Left kidney (tissue), 1 donor: ENCODE measurements at regions not wholly inside any gene's neighbourhood (a gene's known extent, or its start where the extent isn't known, plus 50 kb on each side); places are given as distances from the start of the nearest gene placed in this dataset.
"Not testable (repeated sequence)": the region's sequence is repeated elsewhere in the genome, so short reads cannot be mapped to it uniquely, and the experiment has no call there.

Experiments used
- DNase-seq: peaks from one replicate; pipeline ENCODE4 v3.0.0-alpha.2; 2013

GRCh38 chr6:43998592-43999243 lies 128.5 kb downstream of the MRPL14 start:
- DNase-seq, result not testable (repeated sequence)

DNA sequence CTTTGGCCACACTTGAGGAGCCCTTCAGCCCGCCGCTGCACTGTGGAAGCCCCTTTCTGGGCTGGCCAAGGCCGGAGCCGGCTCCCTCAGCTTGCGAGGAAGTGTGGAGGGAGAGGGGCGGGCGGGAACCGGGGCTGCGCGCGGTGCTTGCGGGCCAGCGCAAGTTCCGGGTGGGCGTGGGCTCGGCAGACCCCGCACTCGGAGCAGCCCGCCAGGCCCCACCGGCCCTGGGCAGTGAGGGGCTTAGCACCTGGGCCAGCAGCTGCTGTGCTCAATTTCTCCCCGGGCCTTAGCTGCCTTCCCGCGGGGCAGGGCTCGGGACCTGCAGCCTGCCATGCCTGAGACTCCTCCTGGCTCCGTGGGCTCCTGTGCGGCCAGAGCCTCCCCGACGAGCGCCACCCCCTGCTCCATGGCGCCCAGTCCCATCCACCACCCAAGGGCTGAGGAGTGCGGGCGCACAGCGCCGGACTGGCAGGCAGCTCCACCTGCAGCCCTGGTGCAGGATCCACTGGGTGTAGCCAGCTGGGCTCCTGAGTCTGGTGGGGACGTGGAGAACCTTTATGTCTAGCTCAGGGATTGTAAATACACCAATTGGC lies 129.2 kb downstream of the MRPL14 start:
- not testable (repeated sequence) for DNase-seq

DNA sequence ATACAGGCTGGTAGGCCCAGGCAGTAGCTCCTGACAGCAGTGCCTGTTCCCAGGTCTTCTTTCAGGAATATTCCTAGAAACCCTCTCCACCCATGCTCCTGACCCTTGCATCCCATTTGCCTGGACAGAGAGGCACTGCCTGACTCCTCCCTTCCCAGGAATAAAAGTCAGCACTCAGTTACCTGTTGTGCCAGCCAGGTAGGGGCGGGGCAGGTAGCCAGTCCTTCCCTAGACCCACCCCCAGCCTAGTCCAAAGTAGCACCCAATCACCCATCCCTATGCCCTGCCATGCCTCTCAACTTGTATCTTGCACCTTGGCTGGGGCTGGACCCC lies 129.9 kb downstream of the MRPL14 start:
- no peak for DNase-seq

DNA sequence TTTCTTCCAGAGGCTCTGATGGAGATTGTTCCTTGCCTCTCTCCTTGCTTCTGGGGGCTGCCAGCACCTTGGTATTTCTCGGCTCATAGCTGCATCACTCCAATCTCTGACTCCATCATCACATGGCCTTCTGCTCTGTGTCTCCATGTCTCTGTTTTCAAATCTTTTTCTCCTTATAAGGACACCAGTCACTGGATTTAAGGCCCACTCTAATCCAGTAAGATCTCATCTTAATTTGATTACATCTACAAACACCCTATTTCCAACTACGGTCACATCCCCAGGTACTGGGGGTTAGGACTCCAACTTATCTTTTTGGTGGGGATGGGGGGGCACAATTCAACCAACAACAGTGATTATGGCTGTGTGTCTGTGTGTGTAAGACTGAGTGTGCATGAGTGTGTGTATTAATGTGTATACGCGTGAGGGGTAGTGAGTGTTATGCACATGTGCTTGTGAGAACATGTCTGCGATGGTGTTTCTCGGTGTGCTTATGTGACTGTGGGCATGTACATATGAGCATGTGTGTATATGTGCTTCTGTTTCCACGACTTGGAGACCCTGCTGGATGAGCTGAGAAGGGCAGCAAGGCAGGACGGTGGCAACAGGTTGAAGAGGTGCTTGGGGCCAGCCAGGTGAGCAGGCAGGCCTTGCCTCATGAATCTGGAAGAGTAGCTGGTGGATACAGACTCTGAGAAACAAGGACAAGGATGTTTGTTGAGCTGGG lies 130.5 kb downstream of the MRPL14 start:
- DNase-seq, result no peak

- DNase-seq, result no peak
Observed at GRCh38 chr6:43995137-43995536, 132.1 kb downstream of the MRPL14 start.

DNA sequence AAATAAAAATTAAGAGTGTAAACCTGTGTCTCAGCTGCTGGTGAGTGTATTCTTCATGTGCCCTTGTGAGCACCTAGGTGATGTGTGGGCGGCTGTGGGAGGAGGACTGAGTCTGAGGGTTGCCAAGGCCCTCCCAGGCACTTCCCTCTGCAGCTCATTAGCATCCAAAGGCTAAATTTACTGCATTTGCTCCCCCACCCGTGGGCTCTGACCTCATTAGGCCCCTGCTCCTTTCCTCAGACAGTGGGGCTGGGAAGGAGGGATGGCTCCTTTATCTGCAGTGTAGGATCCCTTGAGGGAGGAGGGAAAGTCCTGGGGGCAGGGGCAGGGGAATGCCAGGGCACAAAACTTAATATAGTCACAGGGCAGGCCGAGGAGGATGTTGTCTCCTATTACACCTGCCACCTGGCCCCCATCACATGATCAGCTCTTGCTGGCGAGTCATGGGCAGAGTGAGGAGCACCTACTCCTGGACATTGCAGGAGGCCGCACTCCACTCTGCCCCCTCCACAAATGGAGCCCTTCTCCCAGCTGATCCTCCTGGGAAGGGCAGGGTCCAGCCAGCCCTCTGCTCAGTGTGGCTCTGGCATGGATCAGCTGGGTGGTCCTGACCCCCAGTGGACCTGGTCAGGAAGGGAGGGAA lies 133.2 kb downstream of the MRPL14 start:
- no peak for DNase-seq

- DNase-seq, result no peak
Observed at GRCh38 chr6:43992783-43993644, 134.2 kb downstream of the MRPL14 start.

DNA sequence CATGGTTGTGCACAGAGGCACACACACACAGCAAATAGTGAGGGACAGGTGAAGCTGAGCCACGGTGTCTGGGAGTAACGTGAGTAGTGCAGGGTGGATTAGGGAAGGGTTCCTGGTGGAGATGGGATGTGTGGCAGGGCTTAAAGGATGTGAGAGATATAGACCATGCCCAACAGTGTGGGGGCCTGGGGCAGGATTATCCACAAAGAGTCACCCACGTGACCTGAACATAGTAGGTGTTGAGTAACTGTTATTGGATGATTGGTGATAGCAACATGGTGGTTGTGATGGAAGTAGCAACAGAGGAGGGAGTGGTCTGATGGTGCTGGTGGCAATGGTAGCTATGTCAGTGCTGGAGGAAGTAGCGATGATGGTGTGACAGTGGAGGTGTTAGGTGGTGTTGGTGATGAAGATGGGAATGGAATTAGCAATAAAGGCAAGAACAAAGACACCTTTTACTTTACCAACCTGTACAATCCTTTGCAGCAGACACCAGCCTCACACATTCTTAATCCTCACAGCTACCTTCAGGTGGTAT lies 135.1 kb downstream of the MRPL14 start:
- no peak for DNase-seq

DNA sequence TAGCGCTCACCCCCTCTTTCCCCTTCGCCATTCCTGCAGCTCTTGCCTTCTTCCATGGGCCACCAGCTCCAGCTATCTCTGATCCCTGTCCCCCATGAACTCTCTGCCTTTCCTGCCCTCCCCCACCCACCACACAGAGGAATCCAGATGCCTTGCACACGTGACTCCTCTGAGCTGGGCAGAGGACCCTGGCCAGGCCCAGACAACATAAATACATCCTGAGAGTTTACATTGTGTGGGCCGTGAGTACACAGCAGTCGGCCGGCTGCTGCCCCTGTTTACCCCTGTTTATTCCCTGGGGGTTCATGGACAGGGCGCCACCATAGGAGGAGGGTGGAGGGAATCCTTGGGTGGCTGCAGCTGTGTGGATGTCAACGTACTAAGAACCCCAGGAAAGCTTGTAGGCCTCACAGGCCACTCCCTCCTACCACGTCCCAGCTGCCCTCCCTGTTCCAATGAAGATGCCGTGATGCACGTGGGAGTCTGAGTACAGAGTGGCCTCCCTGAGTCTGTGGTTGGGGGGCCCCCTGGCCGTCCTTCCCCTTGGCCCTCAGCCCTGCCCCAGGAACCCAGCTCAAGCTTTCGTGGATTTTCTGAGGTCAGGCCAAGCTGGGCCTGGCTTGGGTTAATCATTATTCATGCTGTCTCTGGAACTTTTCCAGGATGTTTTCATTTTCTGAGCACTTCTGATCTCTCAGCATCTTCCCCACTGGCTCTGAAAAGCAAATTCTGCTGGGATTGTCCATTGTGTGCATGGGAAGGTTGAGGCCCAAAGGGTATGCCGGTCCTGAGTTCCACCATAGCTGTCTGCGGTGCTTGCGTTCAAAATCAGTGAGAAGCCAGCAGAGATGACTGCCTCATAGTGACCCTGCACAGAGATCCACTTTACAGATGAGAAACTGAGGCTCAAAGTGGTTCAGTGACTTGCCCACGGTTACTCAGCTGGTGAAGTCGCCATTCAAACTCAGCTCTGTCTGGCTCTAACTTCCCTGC lies 136.3 kb downstream of the MRPL14 start:
- DNase-seq, result no peak

DNA sequence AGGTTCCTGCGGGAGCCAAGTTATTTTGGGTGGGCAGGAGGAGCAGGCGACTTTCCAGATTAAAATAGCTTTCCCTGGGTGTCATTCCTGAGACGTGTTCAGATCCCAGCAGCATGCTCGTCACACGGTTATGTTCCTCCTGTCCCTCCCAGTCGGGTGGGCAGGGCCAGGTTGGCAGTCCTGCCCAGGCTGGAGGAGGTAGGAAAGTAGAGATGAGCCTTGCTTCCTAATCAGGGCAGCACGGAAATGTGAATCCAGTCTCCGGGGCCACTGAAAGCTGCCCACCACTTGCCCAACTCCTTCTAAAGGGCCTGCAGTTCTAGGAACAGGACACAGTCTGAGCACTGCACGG lies 137.0 kb downstream of the MRPL14 start:
- no peak for DNase-seq

DNA sequence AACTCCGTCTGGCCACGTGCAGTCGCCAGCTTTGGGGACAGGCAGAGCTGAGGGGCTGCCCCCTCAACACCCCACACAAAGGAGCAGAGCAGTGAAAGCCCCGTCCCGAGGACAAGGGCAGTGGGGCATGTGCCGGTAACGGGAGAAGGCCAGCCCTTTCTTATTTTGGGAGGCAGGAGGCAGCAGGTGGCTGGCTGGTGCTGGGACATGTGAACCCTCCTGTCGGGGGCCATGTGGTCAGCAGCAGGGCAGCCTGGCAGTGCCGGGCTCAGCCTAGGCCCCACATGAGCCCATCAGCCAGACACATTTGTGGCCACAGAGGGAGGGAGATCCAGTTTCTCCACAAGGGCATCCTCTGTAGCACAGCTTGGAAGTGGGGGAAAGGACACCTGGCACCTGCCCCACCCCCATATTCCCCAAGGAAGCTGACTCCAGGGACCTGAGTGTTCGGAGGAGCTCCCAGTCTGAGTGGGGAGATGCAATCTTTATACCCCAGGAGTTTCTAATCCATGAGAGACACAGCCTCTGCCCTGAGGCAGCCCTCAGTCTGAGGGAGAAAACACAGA lies 137.6 kb downstream of the MRPL14 start:
- DNase-seq, result no peak

GRCh38 chr6:43988801-43989200 lies 138.5 kb downstream of the MRPL14 start:
- no peak for DNase-seq

DNA sequence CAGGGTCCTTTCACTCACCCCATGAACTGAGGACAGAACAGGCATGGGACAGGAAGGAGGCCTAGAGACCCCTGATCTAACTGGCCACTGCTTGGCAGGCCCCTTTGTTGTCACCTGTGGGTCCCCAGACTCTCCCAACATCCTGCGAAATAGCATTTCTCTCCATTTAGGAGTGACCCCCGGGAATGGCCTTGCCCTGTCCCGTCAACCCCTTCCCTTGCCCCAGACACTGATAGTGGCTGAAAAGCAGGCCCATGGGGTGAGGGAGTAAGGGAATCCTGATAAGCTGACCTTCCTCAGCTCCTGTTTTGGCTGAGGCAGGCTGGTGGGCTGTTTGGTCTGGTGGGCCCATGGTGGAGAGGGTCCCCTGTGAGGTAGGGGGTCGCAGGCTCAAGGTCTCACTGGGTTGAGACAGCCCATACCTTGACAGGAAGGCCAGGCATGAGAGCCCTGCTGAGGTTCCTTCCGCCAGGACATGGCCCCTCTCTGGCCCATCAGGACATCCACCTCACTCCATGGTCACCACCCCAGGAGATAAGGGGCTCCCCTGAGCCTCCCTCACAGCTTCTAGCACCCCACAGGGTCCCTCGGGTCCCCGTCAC lies 139.3 kb downstream of the MRPL14 start:
- no peak for DNase-seq

- DNase-seq, result no peak
Observed at GRCh38 chr6:43986177-43986825, 141.0 kb downstream of the MRPL14 start.

DNA sequence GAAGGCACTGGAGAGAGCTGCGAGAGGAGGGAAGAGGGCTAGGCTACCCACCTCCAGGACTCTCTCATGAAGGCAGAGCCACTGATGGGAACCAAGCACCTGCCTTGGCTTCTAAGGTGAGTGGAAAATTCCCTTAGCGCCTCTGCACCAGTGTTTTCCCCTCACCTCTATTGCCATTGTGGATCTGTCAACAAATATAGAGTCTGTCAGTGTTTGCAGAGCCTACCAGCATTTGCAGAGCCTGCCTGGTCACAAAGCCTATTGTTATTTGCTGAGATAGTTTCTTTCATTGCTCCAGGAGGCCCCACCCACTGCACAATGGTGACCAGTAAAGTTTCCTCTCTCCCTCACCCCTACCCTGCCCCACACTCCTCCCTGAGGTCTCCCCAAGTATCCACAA lies 141.9 kb downstream of the MRPL14 start:
- no peak for DNase-seq

DNA sequence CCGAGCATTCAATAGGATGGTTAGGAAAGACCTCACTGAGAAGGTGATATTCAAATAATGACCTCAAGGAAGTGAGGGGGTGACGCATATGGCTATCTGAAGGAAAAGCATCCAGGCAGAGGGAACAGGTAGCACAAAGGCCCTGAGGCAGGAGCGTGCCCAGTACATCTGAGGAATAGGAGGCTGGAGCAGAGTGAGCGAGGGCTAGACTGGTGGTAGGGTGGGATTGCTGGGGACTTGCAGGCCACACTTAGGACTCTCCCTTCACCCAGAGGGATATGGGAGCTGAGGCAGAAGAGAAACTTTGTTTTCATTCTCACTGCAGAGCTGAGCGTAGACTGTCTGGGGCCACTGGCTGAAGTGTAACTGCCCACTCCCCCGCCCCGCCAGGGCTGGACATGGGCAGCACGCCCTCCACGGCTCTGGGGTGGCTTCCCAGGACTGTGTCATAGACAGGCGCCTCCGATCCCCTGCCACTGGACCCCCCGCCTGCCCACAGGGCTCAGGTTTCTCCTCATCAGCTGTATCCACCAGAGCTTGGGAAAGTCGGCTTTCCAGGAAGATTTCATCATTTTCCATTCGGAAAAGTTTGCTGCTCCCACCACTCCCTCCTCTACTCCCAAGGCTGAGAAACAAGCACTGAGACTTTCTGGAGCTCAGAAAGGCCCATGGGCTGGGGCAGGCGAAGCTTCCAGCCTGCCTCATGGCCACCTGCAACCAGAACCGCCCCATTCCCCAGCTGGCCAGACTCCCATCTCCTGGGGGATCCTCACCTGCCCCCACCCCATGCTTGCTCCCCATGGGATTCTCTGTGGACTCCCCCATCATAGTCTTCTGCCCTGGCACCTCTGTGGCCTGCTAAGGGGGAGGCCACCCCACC lies 142.6 kb downstream of the MRPL14 start:
- no peak for DNase-seq

GRCh38 chr6:43983632-43984031 lies 143.6 kb downstream of the MRPL14 start:
- no peak for DNase-seq

- DNase-seq, result no peak
Observed at GRCh38 chr6:43983191-43983590, 144.1 kb downstream of the MRPL14 start.
